Peyer's patch (tissue), 4 donors: ENCODE measurements at regions not wholly inside any gene's neighbourhood (a gene's known extent, or its start where the extent isn't known, plus 50 kb on each side); places are given as distances from the start of the nearest gene placed in this dataset.
A peak's percentile ranks its signal among the peaks of the same experiment; 100 is the strongest.

ENCODE experiments used
- CTCF ChIP-seq, 6 experiments: fragments of 450-650 bp in 4 of 6; fragments of 200-600 bp in 2 of 6; sonication (generic) in 1 of 6; IDR thresholded peaks; one replicate each; pipeline ENCODE4 v1.5.1; 2017 to 2019; ENCODE audit warnings: antibody characterized with exemption in 6 of 6, mild to moderate bottlenecking in 3 of 6, moderate library complexity in 1 of 6
- POLR2A ChIP-seq, 2 donors: fragments of 450-650 bp; IDR thresholded peaks; one replicate each; pipeline ENCODE4 v1.5.1; 2017; ENCODE audit warnings: antibody characterized with exemption in 2 of 2, mild to moderate bottlenecking in 2 of 2, moderate library complexity in 2 of 2

DNA sequence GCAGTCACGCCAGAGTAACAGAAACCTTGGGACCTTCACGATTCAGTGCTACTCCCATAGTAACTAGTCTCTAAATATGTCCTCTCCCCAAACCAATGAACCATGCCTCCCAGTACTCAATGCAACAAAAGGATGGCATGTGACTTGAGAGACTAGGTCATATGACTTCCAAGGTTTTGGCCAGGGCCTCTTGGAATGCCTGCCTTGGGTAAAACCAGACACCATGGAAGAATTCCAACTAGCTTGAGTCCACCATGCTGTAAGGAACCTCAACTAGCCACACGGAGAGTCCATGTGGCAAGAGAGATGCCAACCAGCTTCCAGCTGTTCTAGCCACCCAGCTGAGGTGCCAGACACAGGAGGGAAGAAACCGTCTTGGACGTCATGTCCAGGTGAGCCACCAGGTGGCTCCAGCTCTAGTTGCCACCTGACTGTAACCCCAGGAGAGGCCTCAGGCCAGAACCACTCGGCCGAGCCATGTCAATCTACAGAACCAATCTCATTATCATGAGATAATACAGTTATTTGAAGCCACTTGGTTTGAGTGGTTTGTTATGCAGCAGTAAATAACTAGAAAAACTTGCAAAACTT is 115.0 kb downstream of the SYF2 start:
- TF ChIP-seq CTCF (IDR thresholded peaks at IDR 0.05) (peak in 4 of 6 experiments; percentile 19 to 62 (median 60)), POLR2A (IDR thresholded peaks at IDR 0.05) (no peak)
